HUDEP-2 (cell line): ENCODE measurements at regions not wholly inside any gene's neighbourhood (a gene's known extent, or its start where the extent isn't known, plus 50 kb on each side); places are given as distances from the start of the nearest gene placed in this dataset.

Experiments used
- DNase-seq, 76 experiments: peaks; one replicate each; lab custom pipeline; 2025; ENCODE audit not compliant: unreplicated experiment in 76 of 76; lab: John Stamatoyannopoulos, UW

GRCh38 chr6:151699719-151700118, 107.8 kb upstream of the ESR1 start:
- DNase-seq, result no peak

- no peak for DNase-seq
Measured at GRCh38 chr6:151701911-151702562, 105.4 kb upstream of the ESR1 start.

GRCh38 chr6:151702851-151703658, 104.4 kb upstream of the ESR1 start:
- no peak for DNase-seq

DNA sequence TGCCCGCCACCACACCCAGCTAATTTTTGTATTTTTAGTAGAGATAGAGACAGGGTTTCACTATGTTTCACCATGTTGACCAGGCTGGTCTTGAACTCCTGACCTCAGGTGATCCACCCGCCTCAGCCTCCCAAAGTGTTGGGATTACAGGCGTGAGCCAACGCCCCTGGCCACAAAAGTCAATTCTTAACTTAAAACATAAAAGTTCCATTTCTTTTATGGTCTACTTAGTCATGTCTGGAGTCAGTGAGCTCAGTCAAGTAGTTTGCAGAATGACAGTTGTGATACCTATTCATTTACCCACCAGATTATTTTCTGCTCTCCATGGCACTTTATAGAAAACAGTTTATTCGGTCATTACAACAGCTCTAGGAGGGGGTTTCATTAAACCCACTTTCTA, 103.1 kb upstream of the ESR1 start:
- no peak for DNase-seq

GRCh38 chr6:151705993-151706733, 101.3 kb upstream of the ESR1 start:
- no peak for DNase-seq

DNA sequence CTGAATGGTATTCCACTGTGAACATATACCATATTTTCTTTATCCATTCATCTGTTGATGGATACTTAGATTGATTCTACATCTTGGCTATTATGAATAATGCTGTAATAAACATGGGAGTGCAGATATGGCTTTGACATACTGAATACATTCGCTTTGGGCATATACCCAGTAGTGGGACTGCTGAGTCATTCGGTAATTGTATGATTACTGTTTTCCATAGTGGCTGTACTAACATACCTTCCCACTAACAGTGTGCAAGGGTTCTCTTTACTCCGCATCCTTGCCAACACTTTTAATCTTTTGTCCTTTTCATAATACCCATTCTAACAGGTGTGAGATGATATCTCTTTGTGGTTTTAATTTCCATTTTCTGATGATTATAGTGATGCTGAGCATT, 98.2 kb upstream of the ESR1 start:
- no peak for DNase-seq

- no peak for DNase-seq
Measured at GRCh38 chr6:151716526-151716932, 91.0 kb upstream of the ESR1 start.

DNA sequence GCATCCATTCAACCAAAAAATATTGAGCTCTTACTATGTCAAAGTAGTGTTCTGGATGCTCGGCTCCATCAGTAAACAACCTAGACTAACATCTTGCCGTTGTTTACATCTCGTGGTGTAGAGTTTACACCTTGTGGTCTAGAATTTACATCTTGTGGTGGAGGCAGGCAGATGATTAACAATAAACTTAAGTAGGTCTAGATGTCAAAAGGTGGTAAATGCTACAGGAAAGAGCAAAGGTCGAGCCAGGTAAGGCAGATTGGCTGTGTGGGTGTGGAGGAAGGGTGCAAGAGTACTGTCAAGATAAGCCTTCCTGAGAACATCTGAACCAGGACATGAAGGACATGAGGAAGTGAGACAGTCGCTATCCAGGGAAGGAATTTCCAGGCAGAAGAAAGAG, 88.4 kb upstream of the ESR1 start:
- no peak for DNase-seq

DNA sequence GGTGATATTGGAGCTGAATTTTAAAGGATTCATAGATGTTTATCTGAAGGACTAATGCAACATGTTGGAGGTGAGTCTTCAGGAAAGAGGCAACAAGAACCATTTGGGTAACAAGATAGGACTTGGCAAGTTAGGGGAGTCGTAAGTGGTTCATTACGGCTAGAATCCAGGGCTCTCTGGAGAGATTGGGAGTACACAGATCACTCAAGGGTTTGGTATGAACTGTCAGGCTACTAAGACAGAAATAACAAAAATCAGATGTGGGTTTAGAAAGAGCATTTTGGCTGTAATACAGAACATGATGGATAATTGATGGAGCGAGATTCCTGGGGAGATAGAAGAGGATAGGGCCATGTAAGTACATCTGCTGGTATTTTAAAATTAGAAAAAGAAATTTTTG, 86.3 kb upstream of the ESR1 start:
- DNase-seq, result no peak

DNA sequence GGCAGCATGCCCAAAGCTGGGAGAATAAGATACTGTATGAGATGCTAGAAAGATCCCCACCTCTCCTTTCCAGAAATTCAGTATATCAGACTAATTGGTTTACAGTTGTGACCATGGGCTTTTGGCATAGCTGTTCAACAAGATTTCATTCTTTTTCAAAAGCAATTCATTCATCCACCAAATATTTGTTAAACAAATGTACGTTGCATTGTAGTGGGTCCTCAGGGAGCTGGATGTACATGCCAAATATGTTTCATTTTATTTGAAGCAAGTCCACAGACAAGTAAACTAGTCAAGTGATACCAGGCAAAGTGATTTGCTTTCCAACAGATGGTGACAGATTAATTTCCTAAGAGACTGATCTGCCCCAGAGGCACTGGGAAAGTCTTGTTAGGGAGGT, 85.8 kb upstream of the ESR1 start:
- no peak for DNase-seq

DNA sequence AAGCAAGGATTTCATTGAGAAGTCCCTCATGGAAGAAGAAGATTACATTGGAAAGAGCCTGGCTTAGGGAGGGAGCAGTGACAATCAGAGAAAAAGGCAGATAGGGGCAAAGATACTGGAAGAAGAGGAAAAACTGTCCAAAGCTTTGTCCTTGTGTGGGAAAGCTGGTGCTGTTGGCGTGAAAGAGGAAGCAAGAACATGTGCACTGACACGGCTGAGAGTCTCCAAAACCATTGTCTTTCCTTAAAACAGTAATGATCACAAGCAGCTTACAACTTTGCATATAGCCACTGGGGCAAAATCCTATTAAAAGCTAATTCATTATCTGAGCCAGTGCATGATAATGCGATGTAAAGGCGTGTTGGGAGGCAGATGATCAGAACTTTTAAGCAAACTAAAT, 85.1 kb upstream of the ESR1 start:
- no peak for DNase-seq

GRCh38 chr6:151723152-151723551, 84.3 kb upstream of the ESR1 start:
- DNase-seq, result no peak

GRCh38 chr6:151729829-151730495, 77.5 kb upstream of the ESR1 start:
- DNase-seq, result no peak

GRCh38 chr6:151730496-151730870, 77.0 kb upstream of the ESR1 start:
- no peak for DNase-seq

- no peak for DNase-seq
Measured at GRCh38 chr6:151731313-151731712, 76.2 kb upstream of the ESR1 start.

- no peak for DNase-seq
Measured at GRCh38 chr6:151733680-151734320, 73.7 kb upstream of the ESR1 start.

DNA sequence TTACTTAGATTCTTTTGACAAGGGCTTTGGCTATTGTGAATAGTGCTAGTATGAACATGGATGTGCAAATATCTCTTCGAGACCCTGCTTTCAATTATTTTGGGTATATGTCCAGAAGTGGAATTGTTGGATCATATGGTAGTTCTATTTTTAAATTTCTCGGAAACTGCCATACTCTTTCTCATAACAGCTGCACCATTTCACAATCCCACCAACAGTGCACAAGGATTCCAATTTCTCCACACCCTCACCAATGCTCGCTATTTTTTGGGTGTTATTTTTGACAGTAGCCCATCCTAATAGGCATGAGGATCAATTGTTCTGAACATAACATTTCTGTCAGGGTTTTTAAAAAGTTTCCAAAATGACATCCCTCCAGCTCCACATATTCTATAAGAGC, 69.2 kb upstream of the ESR1 start:
- no peak for DNase-seq

GRCh38 chr6:151738960-151739359, 68.5 kb upstream of the ESR1 start:
- no peak for DNase-seq

GRCh38 chr6:151740820-151741219, 66.7 kb upstream of the ESR1 start:
- no peak for DNase-seq

- no peak for DNase-seq
Measured at GRCh38 chr6:151747896-151748295, 59.6 kb upstream of the ESR1 start.

- no peak for DNase-seq
Measured at GRCh38 chr6:151749341-151749740, 58.1 kb upstream of the ESR1 start.
